ENCODE measurements at regions not wholly inside any gene's neighbourhood (a gene's known extent, or its start where the extent isn't known, plus 50 kb on each side); places are given as distances from the start of the nearest gene placed in this dataset.

- TF ChIP-seq ESRRA (CRISPR knock-in tag; IDR thresholded peaks at IDR 0.05; ENCODE audit: borderline replicate concordance): no peak
- no peak for TF ChIP-seq MLX (CRISPR knock-in tag; IDR thresholded peaks at IDR 0.05)
- no peak for TF ChIP-seq NR2C2 (CRISPR knock-in tag; IDR thresholded peaks at IDR 0.05)
- no peak for TF ChIP-seq ARID4B (CRISPR knock-in tag; IDR thresholded peaks at IDR 0.05; ENCODE audit: borderline replicate concordance)
- TF ChIP-seq CTCF (IDR thresholded peaks at IDR 0.05): no peak
- no peak for TF ChIP-seq JUN (CRISPR knock-in tag; IDR thresholded peaks at IDR 0.05)
- no peak for TF ChIP-seq ZNF121 (CRISPR knock-in tag; IDR thresholded peaks at IDR 0.05)
- TF ChIP-seq TEAD4 (CRISPR knock-in tag; IDR thresholded peaks at IDR 0.05): no peak
- no peak for TF ChIP-seq SP1 (CRISPR knock-in tag; conservative IDR thresholded peaks at IDR 0.05)
Observed at GRCh38 chr6:1136827-1137226, 175.1 kb upstream of the FOXQ1 start.
